NOMO-1 (cell line): ENCODE measurements at regions not wholly inside any gene's neighbourhood (a gene's known extent, or its start where the extent isn't known, plus 50 kb on each side); places are given as distances from the start of the nearest gene placed in this dataset.

Experiments
- DNase-seq, 2 experiments: peaks; one replicate each; lab custom pipeline; 2025; ENCODE audit not compliant: unreplicated experiment in 2 of 2; lab: John Stamatoyannopoulos, UW

- DNase-seq: no peak
These were observed 186.5 kb downstream of the KATNIP start for GRCh38 chr16:27736431-27736830.

- DNase-seq: no peak
These were observed 187.6 kb downstream of the KATNIP start for GRCh38 chr16:27737513-27737912.
